ENCODE measurements at regions not wholly inside any gene's neighbourhood (a gene's known extent, or its start where the extent isn't known, plus 50 kb on each side); places are given as distances from the start of the nearest gene placed in this dataset.

GRCh38 chr2:16332681-16333557 is 332.7 kb downstream of the CYRIA start:
- DNase-seq (ENCODE audit: low spot score) = no peak

- DNase-seq (ENCODE audit: low spot score) = no peak
These were observed 333.9 kb downstream of the CYRIA start for GRCh38 chr2:16331772-16332171.

DNA sequence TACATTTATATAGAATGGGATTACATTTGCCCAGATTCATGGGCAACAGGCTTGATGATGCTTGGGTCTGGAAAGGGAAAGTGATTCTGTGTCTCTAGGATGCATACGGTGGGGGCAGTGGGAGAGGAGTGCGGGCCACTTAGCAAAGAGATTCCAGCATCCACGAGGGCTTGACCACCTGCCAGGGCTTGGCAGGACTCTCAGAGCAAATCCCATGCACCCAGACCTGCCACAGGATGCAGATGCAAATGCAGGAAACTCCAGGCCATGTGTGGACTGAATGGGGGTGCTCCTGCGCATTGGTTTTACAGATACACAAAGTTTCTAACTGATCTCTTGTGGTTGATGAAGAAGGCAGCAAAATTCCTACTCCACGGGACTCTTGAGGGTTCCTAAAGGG is 334.7 kb downstream of the CYRIA start:
- DNase-seq (ENCODE audit: low spot score) = no peak

DNA sequence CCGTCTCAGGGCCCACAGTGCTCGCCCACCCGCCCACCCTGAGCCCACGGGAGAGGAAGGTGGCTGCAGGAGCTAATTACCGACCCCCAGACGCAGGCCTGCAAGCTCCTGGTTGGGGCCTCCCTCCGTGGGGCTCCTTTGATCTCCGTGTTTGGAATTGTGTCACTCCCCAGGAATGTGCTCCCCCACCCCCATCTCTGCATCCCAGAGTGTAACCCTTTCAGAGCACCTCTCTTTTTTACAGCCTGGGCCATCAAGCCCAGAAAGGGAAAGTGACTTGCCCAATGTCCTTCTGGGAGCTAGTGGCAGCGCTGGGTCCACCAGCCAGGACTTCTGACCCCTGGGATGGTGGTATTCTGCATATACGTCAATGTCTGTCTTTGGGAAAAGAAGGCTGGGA is 335.1 kb downstream of the CYRIA start:
- DNase-seq (ENCODE audit: low spot score) = no peak

DNA sequence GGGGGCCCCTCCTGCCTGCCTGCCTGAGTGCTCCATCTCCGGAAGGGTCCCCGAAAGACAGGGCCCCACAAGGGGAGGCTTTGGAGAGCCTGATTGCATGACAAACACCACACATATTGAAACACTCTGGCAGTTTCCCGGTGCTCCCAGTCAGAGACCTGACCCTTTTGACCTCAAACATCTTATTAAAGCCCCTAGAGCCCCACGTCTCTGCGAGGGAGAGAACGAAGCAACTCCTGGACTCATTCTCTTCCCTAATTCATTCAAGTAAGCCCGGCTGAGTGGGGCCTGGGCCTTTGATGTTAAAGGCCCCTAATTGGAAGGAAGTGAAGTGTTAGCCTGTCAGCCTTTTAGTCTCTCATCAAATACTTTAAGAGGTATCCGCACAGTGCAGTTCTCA is 335.6 kb downstream of the CYRIA start:
- no peak for DNase-seq (ENCODE audit: low spot score)

- no peak for DNase-seq (ENCODE audit: low spot score)
These were observed 336.2 kb downstream of the CYRIA start for GRCh38 chr2:16329421-16329820.

DNA sequence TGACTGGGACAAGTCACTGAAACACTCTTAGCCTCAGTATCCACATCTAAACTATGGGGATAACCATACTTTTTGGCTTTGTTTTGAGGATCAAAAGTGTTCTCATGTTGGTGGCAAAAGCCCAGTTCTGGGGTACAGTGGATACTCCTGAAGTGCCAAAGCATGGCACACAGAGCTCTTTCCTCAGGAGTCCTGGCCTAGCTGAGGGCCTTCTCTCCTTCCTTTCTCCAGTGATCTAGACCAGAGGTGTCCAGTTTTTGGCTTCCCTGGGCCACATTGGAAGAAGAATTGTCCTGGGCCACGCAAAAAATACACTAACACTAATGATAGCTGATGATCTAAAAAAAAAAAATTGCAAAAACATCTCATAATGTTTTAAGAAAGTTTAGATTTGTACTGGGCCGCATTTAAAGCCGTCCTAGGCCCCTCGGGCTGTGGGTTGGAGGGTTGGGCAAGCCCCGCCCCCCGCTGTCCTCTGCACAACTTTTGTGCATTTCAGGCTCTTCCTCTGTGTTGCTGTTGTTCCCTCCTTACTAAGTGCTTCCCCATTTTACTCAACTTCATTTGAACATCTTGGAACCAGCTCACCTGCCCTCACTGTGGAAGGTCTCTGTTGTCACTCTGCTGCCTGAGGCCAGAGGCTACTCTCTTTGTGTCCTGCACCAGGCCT is 337.0 kb downstream of the CYRIA start:
- DNase-seq (ENCODE audit: low spot score) = no peak

GRCh38 chr2:16327326-16327725 is 338.3 kb downstream of the CYRIA start:
- DNase-seq (ENCODE audit: low spot score) = no peak

DNA sequence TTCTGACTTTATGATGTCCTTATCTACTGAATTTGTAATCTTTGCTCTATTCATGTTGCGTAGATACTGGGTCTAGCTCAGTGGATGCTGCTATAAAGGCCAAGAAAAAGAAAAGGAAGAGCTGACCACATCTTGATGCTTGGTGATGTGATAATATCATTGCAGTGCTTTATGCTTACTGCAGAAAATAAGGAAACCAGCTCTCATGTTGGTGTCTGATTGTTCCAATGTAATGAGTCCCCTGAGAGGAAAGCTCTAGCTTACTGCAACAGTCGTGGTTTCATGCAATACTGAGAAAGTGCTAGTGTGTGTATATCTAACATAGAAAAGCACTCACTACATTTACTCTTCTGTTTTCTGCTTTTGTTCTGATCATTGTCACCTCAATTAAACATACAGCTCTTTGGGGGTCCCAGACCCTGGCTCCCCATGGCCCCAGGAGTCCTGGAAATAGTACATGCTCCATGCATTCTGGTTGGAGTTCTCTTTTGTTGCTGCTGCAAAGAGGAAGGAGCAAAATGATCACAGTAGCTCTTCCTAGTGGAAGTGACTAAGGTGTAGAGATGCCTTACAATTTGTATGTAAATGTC is 338.8 kb downstream of the CYRIA start:
- DNase-seq (ENCODE audit: low spot score) = no peak

GRCh38 chr2:16325976-16326510 is 339.6 kb downstream of the CYRIA start:
- DNase-seq (ENCODE audit: low spot score) = no peak

DNA sequence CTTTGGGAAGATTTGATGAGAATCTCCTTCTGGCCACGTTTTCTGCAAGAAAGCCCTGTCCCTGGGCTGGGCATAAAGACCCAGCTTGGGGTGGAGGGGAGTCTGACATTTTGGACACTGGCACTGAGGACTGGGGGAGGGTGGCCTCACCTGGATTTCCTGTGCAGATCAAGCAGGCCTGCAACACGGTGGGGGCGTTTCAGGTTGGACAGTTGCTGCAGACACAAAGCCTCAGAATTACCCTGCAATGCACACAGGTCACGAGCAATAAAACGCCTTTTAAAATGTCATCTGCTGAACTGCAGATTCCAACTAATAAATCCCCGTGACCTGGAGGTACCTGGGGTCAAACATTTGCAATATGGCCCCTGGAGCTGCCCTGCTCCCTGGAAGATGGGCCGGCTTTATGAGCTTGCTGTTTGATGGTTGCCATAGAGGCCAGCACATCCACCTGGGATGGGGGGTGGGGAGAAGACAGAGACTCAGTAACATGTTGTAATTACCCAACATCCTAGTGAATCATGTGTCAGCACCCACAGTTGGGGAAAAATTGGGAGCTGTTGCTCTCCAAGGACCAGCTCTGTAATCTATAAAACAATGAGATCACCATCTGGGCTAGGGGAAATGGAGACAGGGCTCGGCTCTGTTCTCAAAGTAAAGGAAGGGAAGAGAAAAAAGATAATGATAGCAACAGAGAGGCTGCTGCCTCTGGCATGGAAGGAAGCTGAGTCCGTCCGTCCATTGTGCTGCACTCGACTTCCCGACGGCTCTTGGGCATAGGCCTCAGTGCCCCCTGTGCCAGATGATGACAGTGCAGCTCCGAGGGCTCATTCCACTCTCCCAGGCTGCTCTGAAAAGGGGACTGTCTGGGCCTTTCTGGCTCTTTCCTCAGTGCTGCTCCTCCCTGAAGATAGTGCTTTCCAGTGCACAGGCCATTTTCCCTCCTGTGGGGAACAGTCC is 340.3 kb downstream of the CYRIA start:
- no peak for DNase-seq (ENCODE audit: low spot score)

DNA sequence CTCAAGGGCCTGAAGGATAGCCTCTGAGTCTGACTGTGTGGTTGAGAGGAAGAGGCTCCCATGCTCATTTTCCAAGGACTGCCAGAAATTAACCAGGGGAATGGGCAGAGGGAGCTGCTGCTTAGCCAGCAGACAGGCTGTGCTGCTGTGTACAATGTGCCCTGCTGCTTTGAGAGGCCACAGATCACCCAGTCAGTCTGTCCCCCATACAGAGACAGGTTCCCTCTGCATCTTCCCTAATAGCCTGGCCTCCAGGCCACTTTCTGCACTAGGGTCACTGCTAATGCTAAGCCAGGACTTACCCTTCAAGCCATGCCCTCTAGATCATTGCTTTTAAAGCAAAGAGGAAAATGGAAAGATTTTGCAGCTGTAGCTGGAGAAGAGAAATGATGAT is 341.1 kb downstream of the CYRIA start:
- no peak for DNase-seq (ENCODE audit: low spot score)

DNA sequence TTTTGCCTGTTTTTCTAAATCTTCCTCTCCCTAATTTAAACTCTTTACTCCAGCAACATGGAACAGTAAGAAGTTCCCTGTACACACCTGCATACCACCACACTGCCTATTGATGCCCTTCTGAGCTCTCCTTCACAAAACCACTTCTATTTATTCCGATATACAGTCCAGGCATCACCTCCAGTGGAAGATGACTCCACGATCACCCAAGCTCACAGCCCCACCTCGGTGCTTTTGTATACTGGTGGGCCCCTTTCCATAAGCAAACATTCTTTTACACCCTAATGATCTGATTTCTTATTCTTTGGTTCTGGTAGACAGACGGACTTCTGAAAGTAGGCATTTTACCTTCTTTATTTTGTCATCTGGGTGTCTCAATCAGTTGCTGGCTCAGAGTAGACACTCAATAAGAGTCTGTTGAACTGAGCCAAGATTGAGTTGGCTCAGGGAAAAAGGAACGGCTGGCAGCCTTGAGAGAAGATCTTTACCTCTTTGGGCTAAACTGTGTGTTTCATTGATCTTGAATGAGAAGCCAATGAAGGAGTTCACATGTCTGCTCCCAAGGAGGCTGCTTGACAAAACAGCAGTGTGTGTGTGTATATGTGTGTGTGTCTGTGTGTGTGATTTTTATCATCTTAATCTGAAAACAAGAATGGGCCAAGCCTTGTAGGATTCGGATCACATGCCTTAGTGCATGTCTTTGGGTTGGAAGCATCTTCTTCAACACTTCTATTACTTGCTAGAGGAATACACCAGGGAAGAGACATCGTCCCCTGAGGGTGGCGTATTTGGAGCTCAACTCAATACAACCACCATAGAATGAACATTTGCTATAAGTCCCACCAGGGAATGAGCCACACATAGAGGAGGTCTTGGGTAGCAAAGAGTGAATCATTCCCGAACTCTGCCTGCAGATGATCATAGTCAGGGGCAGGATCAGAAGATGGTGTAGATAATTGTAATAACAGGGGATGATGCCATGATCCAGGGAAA is 341.8 kb downstream of the CYRIA start:
- DNase-seq (ENCODE audit: low spot score) = no peak

DNA sequence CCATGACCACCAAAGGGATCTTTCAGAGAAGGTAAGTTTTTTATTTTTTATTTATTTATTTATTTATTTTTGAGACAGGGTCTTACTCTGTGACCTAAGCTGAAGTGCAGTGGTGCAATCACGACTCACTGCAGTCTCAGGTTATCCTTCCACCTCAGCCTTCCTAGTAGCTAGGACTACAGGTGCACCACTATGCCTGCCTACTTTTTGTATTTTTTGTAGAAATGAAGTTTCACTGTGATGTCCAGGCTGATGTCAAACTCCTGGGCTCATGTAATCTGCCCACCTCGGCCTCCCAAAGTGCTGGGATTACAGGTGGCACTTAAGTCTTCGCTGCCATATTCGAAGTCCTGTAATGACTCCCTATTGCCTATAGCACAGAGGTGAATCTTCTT is 342.5 kb downstream of the CYRIA start:
- no peak for DNase-seq (ENCODE audit: low spot score)

GRCh38 chr2:16322308-16323125 is 343.1 kb downstream of the CYRIA start:
- no peak for DNase-seq (ENCODE audit: low spot score)

GRCh38 chr2:16321872-16322271 is 343.8 kb downstream of the CYRIA start:
- DNase-seq (ENCODE audit: low spot score) = no peak

DNA sequence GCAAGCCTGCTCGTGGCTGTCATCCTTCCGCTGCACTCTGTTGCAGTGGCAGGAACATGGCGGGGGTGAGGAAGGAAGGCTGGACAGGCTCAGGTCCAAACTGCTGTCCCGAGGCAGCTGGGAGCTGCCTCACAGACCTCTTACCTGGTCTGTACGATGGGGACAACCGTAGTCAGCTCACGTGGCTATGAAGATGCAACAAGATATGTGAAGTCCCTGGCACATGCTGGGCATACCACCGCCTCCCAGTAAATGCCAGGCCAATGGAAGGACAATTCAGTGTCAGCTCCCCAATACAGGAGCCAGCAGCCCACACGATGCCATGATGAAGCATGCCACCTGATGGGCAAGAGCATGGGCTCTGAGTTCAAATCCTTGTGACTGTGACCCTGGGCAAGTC is 344.4 kb downstream of the CYRIA start:
- no peak for DNase-seq (ENCODE audit: low spot score)

DNA sequence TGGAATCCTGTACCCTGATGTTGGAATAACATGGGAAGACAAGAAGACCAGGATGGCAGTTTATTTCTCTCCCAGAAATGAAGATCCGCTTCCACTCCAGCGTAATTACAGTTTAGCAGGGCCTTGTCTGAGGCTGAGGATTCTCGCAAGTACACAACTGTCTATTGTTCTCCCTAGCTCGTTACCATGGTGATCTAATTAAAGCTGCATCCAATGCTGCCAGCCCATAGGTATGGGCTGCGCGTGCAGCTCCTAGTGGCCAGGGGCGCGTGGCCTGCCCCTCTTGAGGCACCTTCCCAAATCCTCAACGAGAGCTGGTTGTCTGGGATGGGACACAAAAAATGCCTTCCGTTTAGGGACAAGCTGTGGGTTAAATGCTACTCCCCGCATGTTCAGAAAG is 344.9 kb downstream of the CYRIA start:
- DNase-seq (ENCODE audit: low spot score) = no peak

DNA sequence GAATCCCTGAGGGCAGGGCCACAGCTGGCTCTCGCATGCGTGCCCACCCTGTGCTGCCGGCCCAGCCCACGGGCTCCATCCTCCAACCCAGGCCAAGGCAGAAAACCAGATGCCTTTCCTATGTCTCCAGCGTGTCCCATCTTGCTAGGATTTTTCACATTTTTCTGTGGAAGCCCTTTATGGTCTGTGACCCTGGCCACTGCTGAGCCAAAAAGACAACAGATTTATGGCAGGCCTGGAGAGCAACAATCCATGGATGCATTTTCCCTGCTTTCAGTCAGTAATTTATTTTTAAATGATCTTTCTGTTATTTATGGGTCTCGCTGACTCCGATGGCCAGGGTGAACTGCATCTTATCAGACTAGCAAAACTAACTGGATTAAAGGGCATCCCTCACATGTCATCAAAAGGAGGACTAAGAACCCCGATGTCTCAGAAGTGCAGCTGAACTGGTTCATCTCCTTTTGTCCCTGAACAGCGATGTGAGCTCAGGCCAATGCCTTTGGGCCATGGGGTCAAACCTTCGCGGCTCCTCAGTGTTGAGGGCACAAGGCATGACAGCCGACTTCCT is 346.0 kb downstream of the CYRIA start:
- DNase-seq (ENCODE audit: low spot score) = no peak

Data from kidney capillary endothelial cell (primary cell).